Upper lobe of left lung (tissue), 4 donors: ENCODE measurements at regions not wholly inside any gene's neighbourhood (a gene's known extent, or its start where the extent isn't known, plus 50 kb on each side); places are given as distances from the start of the nearest gene placed in this dataset.

ENCODE experiments used
- EP300 ChIP-seq, 4 donors: sonication (generic); formaldehyde crosslinking; IDR thresholded peaks; one replicate each; pipeline ENCODE4 v1.5.1; 2017; ENCODE audit warnings: antibody characterized with exemption in 4 of 4, control low read depth in 2 of 4
- POLR2A ChIP-seq, 4 donors: fragments of 450-650 bp; IDR thresholded peaks; one replicate each; pipeline ENCODE4 v1.5.1; 2016 to 2017; ENCODE audit warnings: antibody characterized with exemption in 4 of 4, mild to moderate bottlenecking in 2 of 4
- POLR2AphosphoS5 ChIP-seq, 2 donors: sonication (generic); formaldehyde crosslinking; IDR thresholded peaks; one replicate each; pipeline ENCODE4 v1.5.1; 2017; ENCODE audit warnings: antibody characterized with exemption in 2 of 2
- TF ChIP-seq, protein P1 (sequence below), 6 experiments: fragments of 450-650 bp in 4 of 6; fragments of 200-600 bp in 2 of 6; sonication (generic) in 2 of 6; IDR thresholded peaks; one replicate each; pipeline ENCODE4 v1.5.1; 2016 to 2019; ENCODE audit warnings: antibody characterized with exemption in 6 of 6

DNA sequence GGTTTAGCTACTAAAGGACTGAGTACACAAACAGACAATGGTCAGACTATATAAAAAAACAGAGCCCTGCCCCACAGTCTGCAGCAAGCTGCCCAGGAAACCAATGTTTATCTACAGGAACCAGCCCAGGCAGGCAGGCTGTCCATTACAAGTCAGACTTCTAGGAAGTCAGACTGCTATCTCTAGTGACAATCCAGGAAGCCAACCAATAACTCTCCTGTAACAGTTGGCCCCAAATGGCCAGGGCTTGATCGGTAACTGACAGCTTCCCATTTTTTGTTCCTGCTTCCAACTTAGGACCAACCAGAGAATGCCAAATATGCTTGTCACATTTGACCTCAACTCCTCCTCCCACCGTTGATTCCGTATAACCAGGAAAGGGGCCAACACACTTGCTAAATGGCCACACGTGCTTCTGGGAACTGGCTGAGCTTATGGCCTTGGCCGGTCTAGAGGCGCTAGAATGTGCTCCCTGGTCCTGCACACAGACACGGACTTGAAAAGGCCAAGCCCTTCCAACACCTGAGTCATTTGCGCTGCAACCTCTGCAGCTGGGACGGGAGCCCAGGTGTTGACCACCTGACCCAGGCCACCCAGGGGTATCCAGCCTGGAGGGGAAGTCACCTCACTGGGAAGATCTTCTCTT is 79.6 kb upstream of the CDK20 start:
- TF ChIP-seq, protein P1, sequence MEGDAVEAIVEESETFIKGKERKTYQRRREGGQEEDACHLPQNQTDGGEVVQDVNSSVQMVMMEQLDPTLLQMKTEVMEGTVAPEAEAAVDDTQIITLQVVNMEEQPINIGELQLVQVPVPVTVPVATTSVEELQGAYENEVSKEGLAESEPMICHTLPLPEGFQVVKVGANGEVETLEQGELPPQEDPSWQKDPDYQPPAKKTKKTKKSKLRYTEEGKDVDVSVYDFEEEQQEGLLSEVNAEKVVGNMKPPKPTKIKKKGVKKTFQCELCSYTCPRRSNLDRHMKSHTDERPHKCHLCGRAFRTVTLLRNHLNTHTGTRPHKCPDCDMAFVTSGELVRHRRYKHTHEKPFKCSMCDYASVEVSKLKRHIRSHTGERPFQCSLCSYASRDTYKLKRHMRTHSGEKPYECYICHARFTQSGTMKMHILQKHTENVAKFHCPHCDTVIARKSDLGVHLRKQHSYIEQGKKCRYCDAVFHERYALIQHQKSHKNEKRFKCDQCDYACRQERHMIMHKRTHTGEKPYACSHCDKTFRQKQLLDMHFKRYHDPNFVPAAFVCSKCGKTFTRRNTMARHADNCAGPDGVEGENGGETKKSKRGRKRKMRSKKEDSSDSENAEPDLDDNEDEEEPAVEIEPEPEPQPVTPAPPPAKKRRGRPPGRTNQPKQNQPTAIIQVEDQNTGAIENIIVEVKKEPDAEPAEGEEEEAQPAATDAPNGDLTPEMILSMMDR (IDR thresholded peaks at IDR 0.05) = no peak
- no peak for TF ChIP-seq POLR2A (IDR thresholded peaks at IDR 0.05)
- TF ChIP-seq POLR2AphosphoS5 (IDR thresholded peaks at IDR 0.05) = no peak
- TF ChIP-seq EP300 (IDR thresholded peaks at IDR 0.05) = no peak
